HG03354 (cell line): ENCODE measurements at regions not wholly inside any gene's neighbourhood (a gene's known extent, or its start where the extent isn't known, plus 50 kb on each side); places are given as distances from the start of the nearest gene placed in this dataset.

ENCODE experiments used
- ATAC-seq: cut with Tn5 transposase; IDR thresholded peaks from one replicate; pipeline ENCODE4 v1.9.1; 2021; ENCODE audit warnings: mild to moderate bottlenecking; ENCODE audit not compliant: unreplicated experiment, poor library complexity, severe bottlenecking

DNA sequence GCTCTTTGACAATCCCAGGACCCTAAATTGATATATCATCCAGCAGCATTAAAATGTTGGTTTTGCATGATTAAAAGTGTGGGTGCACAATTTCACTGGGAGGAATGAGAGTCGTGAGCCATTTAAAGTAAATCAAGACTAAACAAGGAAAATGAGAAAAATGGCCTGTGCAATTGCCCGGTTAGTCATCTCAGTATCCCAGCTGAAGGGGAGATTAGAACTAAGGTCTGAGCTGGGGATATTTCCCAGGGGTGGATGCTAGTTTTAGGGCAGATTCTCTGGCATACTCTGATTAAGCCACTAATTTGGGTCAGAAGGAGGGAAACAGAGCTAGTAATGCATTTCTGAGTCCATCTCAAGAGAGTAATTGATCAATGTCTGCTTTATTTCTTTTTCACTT lies 177.2 kb downstream of the EN1 start:
- no peak for ATAC-seq

DNA sequence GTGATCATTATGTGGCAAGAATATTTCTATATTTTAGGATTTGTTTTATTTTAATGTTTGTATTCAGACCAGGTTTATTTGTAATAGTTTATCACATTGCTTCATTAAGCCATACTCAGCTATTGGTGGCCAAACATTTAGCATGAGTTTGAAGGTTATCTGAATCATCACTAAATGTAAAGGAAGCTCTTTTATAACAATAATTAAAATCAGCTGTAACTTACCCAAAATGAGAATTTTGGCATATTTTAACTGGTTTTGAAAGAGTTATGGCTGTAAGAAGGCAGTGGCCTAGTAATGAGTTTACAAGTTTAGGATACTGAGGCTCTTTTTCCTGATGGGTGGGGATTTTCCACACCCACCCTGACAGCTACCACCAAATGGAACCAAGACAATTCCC lies 177.8 kb downstream of the EN1 start:
- ATAC-seq: no peak

DNA sequence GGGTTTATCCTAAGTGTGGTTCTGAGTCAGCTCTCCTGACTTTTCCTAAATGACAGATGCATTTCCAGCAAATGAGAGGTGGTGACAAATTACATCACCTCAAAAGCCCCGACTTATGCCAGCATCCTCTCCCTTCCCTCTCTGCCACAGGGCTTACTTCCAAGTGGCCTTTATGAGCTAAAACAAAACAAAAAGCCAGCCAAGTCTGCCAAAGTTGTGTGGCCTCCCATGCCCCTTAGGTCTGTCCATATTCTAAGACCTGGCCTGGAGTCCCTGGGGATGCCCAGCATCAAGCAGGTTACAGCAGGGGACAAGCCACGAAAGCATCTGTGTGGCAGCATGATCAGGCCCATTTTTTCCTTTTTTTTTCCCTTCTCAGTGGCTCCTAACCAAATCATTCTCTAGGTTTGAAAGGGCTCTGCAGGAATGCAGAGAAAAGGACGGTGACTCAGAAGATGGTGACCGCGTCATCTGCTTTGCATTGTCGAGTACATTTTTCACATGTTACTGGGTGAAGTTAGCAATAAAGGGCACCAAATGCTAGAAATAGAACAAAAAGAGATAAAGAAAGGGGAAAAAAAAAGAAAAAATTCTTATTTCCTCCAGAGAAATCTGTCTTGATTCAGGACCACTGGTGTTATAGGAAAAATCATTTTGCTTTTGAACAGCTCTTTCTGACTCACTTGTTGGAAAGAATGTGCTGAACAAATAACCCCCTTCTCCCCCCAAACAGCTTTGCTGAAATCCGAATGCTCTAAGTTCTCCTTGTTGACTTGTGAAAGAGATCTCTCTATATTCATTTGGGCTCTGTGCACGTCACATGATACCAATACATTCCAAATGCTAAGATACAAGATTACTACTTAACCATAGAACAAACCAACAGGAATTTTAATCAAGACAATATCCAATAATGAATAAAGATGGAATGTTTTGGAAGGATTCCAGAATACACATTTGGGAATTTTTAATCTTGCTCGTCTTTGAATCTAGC lies 178.7 kb downstream of the EN1 start:
- no peak for ATAC-seq

DNA sequence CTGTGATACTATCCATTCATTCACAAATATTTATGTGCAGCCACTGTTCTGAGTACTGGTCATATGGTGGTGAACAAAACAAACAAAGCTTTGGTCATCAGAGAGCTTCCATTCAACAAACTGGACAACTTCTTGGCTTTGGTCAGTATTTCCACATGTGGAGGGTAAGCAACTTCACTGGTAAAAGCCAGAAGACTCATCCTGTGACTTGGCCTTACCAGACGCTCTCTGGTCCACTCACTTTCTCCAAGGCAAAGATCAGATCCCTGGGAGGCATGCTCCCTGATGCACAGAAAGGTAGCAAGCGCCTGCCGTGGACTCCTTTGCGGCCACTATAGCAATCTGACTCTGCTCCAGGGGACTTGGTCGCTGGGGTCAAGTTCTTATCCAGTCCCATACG lies 179.5 kb downstream of the EN1 start:
- ATAC-seq: no peak

DNA sequence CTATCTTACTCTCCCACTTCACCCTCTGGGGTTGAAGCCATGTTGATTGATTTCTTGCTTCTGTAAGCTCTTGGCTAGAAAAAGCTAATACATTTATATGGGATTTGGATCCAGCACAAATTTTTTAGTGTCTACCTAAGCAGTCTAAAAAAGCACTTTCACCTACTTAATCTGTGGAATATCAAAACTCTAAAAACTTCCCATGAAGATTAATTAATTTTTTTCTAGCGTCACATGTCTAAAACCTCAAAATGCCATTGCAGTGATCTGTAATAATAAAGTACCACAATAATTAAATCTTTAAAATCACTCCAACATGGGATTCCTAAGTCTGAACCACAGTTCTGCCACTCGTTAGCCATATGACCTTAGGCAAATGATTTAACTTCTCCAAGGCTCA lies 180.1 kb downstream of the EN1 start:
- ATAC-seq: no peak

DNA sequence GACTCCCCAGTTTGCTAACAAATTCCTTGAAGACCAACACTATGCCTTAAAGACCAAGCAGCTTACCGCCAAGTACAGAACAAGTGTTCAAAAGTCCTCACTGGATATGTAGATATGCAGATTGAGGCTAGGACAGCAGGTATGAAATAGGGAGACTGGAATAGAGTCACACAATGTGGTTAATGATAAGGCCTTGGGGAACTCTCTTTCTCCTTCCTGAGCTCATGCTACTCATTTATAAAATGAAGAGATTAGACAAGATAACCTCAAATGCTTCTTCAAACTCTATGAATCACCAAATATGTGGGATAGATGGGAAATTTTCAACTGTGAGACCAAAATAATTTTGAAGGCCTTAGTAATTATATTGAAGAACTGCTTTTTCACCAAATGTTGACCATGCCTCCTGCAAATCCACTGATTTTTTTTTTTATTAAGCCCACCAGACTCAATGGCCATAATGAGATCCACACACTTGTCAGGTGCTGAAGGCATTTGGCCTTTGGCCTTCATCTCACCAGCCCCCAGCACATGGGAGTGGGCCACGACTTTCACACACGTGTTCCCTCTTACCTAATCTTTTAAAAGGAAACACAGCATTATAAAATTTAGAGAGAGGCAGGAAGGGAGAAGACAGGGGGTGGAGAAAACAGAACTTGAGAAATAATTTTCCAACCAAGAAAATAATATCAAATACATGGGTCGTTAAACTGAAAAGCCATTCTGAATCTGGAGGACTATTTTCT lies 181.5 kb downstream of the EN1 start:
- ATAC-seq: no peak

DNA sequence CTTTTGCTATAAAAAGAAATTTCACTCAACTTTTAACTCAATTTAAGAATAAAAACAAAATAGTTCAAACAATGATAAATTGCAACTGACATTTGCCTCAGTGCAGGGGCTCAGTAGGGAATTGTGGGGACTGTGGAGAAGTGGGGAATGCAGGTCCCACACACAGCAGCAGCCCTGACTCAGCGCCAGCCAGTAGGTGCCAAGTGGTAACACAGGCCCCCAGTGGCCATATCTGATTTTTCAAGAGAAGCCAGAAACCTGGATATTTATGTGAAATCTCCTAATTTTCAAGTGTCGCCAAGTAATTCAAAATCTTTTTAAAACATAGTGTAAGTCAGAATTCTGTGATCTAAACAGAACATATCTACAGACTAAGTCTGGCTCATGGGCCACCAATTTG lies 186.3 kb downstream of the EN1 start:
- ATAC-seq: no peak

DNA sequence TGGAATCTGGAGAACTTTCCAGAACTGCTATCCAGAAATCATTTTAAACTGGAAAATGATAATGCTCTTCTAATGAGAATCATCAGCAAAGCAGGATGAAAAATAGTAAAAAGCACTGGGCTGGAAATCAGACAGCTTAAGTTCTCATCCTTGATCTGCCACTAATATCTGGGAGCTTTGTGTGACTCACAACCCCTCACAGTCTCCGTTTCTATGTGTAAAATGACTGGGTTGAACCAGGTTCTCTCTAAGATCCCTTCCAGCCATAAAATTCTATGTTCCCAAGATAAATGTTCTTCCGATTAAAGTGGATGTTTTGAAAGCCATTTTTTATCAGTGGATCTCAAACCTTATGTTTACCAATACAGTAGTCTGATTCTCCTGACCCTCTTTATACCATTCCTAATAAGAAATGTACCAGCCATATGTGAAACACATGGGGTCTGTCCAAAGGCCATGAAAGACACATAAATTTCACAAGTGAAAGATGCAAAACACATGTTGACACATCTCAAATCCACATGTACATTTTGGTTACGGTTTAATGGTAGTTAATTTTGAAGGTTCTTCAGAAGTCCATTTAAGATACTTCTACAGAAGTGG lies 188.8 kb downstream of the EN1 start:
- ATAC-seq: no peak

DNA sequence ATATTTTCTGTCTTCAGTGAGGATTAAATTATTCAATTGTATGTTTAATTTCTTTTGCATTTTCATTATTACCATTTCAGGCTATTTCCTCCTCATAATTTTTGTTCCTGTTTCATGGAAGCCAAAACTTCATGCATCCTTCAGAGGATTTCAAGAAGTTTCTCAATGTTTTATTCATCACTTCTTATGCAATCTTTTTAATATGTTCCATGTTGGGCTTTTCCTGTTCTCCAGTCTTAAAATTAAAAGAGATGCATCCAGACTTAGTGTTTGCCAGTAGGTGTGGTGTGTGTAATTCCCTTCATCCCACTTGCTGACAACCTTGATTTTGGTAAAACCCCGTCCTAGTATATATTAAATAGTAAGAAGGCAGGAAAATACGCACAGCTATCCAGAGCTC lies 190.0 kb downstream of the EN1 start:
- ATAC-seq: no peak

DNA sequence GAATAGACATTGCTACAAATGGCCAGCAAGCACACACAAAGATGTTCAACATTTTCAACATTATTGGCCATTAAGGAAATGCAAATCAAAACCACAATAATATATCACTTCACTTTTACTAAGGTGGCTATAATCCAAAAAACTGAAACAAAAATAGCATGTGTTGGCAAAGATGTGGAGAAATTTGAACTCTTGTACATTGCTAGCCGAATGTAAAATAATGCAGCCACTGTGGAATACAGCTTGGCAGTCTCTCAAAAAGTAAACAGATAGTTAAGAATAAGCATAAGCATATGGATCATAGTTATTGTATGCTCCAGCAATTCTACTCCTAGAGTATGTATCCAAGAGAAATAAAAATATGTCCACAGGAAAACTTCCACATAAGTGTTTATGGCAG lies 192.5 kb downstream of the EN1 start:
- ATAC-seq: no peak

DNA sequence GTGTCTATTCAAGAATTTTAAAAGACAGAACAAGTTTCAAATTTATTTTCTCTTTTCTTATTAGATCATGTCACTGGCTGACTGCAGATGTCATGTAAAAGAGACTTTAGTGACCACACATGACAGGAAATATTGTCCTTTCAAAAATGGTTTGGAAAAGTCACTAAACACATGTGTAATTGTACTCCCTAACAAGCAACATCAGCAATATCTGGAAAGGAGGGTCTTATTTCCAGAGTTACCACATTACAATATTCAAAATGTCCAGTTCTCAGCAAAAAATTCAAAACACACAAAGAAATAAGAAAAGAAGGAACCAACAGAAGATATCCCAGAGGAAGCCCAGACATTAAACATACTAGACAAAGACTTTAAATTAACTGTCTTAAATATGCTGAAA lies 197.1 kb downstream of the EN1 start:
- no peak for ATAC-seq

DNA sequence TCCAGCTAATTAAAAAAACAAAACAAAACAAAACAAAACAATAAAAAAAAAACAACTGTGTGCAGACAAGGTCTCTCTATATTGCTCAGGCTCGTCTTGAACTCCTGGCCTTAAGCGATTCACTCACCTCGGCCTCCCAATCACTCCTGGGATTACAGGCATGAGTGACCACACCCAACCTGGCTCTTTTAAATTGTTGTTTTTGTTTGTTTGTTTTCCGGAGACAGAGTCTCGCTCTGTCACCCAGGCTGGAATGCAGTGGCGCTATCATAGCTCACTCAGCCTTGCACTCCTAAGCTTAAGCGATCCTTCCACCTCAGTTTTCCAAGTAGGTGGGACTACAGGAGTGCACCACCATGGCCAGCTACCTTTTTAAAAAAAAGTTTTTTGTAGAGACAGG lies 201.6 kb downstream of the EN1 start:
- ATAC-seq: no peak

DNA sequence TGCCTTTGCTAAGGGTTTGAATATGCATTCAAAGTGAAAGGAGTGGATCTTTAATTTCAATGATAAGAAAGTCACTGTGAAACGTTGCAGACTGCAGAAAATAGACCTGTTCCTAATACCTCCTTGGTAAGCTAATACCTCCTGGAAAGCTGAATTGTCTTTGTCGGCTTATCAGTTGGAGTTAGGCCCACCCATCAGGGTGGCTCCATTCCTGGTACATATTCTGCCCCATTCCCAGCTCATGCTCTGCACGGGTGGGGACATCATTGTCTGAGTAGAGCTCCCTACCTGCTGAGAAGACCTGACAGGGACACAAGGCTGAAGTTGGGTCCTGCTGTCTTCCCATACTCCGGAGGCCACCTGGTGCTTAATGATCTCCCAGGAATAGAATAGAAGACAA lies 203.3 kb downstream of the EN1 start:
- no peak for ATAC-seq

DNA sequence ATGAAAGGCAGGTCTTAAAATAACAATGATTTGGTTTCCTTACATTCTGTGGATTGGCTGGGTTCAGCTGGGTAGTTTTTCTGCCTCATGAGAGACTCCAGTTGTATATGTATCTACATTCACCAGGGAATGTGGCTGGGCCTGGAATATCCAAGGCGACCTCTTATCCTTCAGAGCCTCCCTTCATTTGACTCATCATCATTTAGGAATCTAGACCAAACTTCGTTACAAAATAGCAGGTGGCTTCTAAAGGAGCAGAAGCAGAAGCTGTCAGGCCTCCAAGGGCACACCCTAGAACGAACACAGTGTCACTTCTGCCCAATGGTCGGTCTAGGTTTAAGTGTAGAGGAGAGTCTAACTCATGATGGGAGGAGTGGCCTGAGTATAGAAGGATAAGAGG lies 204.2 kb downstream of the EN1 start:
- ATAC-seq: no peak

DNA sequence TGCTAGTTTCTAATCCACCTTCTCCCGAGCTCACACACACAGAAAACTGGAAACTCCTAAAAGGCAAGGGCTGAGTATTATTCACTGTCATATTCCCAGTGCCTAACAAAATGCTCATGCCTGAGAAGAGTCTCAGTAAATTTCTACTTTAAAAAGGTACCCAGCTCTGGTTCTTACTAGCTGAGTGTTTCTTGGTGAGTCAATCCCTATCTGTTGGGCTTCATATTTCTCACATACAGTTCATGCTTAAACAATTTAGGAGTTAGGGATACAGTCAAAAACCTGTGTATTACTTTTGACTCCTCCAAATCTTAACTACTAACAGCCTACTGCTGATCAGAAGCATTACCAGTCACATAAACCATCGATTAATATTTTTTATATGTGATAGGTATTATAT lies 204.9 kb downstream of the EN1 start:
- no peak for ATAC-seq

DNA sequence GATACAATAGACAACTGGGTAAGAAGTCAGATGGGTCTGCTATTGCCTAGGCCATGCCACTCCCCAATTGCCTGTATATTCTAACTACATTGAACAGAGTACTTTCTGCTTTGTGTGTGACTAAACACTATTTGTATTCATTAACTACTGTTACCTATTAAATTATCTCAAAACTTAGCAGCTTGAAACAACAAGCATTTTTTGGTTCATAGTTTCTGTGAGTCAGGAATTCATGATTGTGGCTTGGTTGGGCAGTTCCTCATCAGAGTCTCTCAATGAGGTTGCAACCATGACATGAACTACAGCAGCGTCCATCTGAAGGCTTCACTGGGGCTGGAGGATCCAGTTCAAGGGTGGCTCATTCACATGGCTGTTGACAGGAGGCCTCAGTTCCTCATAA lies 205.7 kb downstream of the EN1 start:
- no peak for ATAC-seq

DNA sequence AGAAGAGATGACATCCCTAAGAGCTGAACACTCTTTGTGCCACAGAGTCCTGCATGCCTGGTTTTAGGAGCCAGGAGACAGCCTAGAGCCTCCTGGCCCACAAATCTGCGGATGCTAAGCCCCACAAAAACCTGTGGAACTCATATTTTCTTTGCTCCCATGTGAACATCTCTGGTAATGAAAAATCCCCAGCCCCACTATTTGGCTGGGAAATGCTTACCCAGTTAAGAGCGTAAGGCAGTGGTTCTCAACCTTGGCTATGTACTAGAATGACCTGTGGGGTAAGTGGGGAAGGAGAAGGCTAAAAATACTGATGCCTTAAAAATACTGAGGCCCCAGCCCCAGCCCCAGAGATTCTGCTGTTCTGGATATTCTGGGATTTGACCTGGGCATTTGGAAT lies 208.1 kb downstream of the EN1 start:
- no peak for ATAC-seq

DNA sequence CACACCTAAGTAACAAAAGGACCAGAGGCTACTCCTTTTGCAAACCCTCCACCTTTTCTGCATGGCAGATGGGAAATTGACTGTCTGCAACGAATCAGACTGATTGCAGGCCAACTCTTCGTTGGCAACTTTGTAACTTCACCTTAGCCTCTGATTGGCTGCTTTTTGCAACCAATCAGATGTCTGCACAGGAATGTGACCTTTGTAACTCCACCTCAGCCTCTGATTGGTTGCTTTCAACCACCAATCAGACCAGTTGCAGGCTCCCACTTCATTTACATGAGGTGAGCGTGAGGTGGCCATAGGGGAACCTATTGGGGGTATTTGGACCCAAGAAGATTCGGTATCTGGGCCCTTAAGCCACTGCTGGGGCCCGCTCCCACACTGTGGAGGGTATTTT lies 209.0 kb downstream of the EN1 start:
- no peak for ATAC-seq

DNA sequence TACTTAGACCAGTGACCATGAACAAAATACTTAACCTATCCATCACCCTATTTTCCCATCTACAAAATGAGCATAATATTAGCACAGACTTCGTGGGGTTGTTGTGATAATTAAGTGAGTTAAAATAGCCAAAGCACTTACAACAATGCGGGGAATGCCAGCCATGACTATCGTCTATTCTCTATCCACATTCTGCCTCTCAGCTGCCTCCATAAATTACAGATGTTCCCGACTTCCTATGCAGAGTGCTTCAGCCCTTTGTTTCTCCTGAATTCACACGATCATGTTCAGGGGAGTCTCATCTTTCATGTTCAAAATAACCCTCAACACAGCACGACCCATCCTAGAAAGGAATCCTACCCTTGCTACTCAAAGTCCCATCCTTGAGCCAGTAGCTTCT lies 211.6 kb downstream of the EN1 start:
- ATAC-seq: no peak

DNA sequence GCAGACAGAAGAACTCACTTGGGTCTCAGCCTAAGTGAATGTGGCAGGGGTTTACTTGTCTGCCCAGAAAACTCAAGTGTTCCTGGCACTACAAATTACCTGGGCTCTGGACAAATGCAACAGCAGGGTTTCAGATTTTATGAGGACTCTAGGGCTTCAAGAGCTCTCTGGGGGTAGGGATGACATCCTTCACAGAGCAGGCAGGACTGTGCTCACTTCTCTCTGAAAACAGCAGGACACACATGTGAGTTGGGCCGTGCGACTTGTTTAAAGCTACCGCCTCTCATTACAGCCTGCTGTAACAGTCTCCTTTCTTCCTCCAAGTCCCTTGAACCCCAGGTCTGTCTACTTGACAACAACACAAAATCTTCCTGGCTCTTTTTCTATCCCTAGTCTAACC lies 212.6 kb downstream of the EN1 start:
- ATAC-seq: no peak
